Sigmoid colon (tissue), 6 donors: ENCODE measurements at regions not wholly inside any gene's neighbourhood (a gene's known extent, or its start where the extent isn't known, plus 50 kb on each side); places are given as distances from the start of the nearest gene placed in this dataset.

Experiments
- DNase-seq: peaks from one replicate; pipeline ENCODE4 v3.0.0-alpha.2; 2019
- H3K27ac ChIP-seq, 4 donors: fragments of 200-600 bp; sonication (generic); one replicate each; pipeline ENCODE4 v1.5.1; 2016 to 2019; ENCODE audit warnings: mild to moderate bottlenecking in 1 of 4
- H3K27me3 ChIP-seq, 3 donors: fragments of 200-600 bp; sonication (generic); one replicate each; pipeline ENCODE4 v1.5.1; 2019; ENCODE audit warnings: mild to moderate bottlenecking in 1 of 3
- H3K36me3 ChIP-seq, 4 donors: fragments of 200-600 bp; sonication (generic); one replicate each; pipeline ENCODE4 v1.5.1; 2016 to 2019
- H3K4me1 ChIP-seq, 4 donors: fragments of 200-600 bp; sonication (generic); one replicate each; pipeline ENCODE4 v1.5.1; 2017 to 2019
- H3K4me3 ChIP-seq, 4 donors: fragments of 200-600 bp; sonication (generic); one replicate each; pipeline ENCODE4 v1.5.1; 2017 to 2019; ENCODE audit warnings: mild to moderate bottlenecking in 2 of 4, moderate library complexity in 1 of 4
- H3K9me3 ChIP-seq, 4 donors: fragments of 200-600 bp in 3 of 4; sonication (generic) in 3 of 4; one replicate each; pipeline versions ENCODE4 v1.5.1 to v1.6.1; 2013 to 2019
- EP300 ChIP-seq, 4 donors: sonication (generic); formaldehyde crosslinking; IDR thresholded peaks; one replicate each; pipeline ENCODE4 v1.6.1; 2017; ENCODE audit warnings: antibody characterized with exemption in 4 of 4
- POLR2A ChIP-seq, 2 donors: fragments of 450-650 bp; IDR thresholded peaks; one replicate each; pipeline ENCODE4 v1.6.1; 2016; ENCODE audit warnings: antibody characterized with exemption in 2 of 2, mild to moderate bottlenecking in 2 of 2, moderate library complexity in 2 of 2
- POLR2AphosphoS5 ChIP-seq, 4 donors: sonication (generic); formaldehyde crosslinking; IDR thresholded peaks; one replicate each; pipeline ENCODE4 v1.6.1; 2017; ENCODE audit warnings: antibody characterized with exemption in 4 of 4
- WGBS, 2 donors: extraction: QIAGEN DNeasy Blood & Tissue Kit; methylation state at CpG; one replicate each; pipeline ENCODE4 v1.1.7; 2013; 5-methylcytosine and 5-hydroxymethylcytosine counted together
- intact Hi-C: fragments of 100-400 bp; cut with DNase I; formaldehyde crosslinking; loops from one replicate; pipeline ENCODE4 v1.15.1; 2023
- TF ChIP-seq, protein P1 (sequence below), 4 experiments: fragments of 450-650 bp in 3 of 4; fragments of 200-600 bp in 1 of 4; IDR thresholded peaks; one replicate each; pipeline ENCODE4 v1.5.1; 2016 to 2019; ENCODE audit warnings: antibody characterized with exemption in 4 of 4, mild to moderate bottlenecking in 3 of 4, moderate library complexity in 2 of 4
- donor health status: healthy with polysubstance abuse.
- donor health status: healthy.

GRCh38 chr3:78204977-78205376 lies 1165.1 kb downstream of the ROBO2 start:
- H3K4me1 ChIP-seq: no peaks in the 10 kb centered on the region
- TF ChIP-seq POLR2A (IDR thresholded peaks at IDR 0.05): no peak
- TF ChIP-seq EP300 (IDR thresholded peaks at IDR 0.05): no peak
- TF ChIP-seq POLR2AphosphoS5 (IDR thresholded peaks at IDR 0.05): no peak
- TF ChIP-seq, protein P1, sequence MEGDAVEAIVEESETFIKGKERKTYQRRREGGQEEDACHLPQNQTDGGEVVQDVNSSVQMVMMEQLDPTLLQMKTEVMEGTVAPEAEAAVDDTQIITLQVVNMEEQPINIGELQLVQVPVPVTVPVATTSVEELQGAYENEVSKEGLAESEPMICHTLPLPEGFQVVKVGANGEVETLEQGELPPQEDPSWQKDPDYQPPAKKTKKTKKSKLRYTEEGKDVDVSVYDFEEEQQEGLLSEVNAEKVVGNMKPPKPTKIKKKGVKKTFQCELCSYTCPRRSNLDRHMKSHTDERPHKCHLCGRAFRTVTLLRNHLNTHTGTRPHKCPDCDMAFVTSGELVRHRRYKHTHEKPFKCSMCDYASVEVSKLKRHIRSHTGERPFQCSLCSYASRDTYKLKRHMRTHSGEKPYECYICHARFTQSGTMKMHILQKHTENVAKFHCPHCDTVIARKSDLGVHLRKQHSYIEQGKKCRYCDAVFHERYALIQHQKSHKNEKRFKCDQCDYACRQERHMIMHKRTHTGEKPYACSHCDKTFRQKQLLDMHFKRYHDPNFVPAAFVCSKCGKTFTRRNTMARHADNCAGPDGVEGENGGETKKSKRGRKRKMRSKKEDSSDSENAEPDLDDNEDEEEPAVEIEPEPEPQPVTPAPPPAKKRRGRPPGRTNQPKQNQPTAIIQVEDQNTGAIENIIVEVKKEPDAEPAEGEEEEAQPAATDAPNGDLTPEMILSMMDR (IDR thresholded peaks at IDR 0.05): no peak
- DNase-seq: no peak

DNA sequence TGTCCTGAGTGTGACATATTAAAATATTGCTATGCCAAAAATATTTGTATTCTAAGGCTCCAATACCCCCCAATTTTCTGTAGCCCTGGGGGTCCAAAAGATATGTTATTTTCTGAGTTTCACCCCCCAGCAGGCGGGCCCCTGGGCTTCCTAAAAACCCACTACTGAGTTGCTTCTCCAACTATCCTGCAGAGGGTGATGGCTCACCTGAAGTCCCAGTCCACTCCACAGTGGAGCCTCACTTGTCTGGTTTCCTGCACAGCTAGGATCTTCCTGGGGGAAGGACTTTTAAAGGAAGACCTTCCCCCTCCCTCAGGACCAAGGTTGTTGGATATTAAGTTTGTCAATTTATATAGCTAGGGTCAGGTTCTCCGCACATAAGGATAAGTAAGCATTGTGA lies 1181.4 kb downstream of the ROBO2 start:
- no peaks in the 10 kb centered on the region for H3K4me1 ChIP-seq
- no peaks in the 10 kb centered on the region for H3K27me3 ChIP-seq
- 54 to 55% methylated on average over 2 of the region's 2 CpGs for WGBS, 2 donors
- DNase-seq: no peak
- intact Hi-C loops: no loop called here
- no peaks in the 10 kb centered on the region for H3K36me3 ChIP-seq
- H3K9me3 ChIP-seq: no peaks in the 10 kb centered on the region
- H3K27ac ChIP-seq: no peak overlapping the region
- no peak overlapping the region for H3K4me3 ChIP-seq
- TF ChIP-seq, protein P1 (IDR thresholded peaks at IDR 0.05): no peak
- TF ChIP-seq POLR2A (IDR thresholded peaks at IDR 0.05): no peak
- TF ChIP-seq EP300 (IDR thresholded peaks at IDR 0.05): no peak
- no peak for TF ChIP-seq POLR2AphosphoS5 (IDR thresholded peaks at IDR 0.05)

More at GRCh38 chr3:78204977-78205376, 1165.1 kb downstream of the ROBO2 start:
- Histone ChIP-seq H3K9me3 (no peaks in the 10 kb centered on the region), H3K27ac (no peak overlapping the region), H3K4me3 (no peak overlapping the region), H3K36me3 (no peaks in the 10 kb centered on the region), H3K27me3 (no peaks in the 10 kb centered on the region)
- 42 to 56% methylated on average over 5 of the region's 5 CpGs for WGBS, 2 donors
- intact Hi-C loops: no loop called here

DNA sequence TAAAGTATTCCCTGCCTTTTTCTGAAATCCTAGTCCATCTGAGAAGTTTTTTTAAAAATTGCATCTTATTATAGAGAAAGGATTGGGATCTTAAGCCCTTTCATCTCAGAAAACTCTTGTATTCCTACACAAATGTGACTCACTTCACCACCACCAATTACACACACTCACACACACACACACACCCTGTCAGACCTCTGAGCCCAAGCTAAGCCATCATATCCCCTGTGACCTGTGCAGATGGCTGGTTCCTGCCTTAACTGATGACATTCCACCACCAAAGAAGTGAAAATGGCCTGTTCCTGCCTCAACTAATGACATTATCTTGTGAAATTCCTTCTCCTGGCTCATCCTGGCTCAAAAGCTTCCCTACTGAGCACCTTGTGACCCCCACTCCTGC lies 1181.9 kb downstream of the ROBO2 start:
- Histone ChIP-seq H3K4me1 (no peaks in the 10 kb centered on the region), H3K4me3 (no peak overlapping the region), H3K27me3 (no peaks in the 10 kb centered on the region), H3K9me3 (no peaks in the 10 kb centered on the region), H3K36me3 (no peaks in the 10 kb centered on the region), H3K27ac (no peak overlapping the region)
- TF ChIP-seq, protein P1 (IDR thresholded peaks at IDR 0.05): no peak
- no peak for TF ChIP-seq POLR2A (IDR thresholded peaks at IDR 0.05)
- TF ChIP-seq EP300 (IDR thresholded peaks at IDR 0.05): no peak
- no peak for TF ChIP-seq POLR2AphosphoS5 (IDR thresholded peaks at IDR 0.05)
- intact Hi-C loops: no loop called here
- no peak for DNase-seq

GRCh38 chr3:78235841-78236240 lies 1195.9 kb downstream of the ROBO2 start:
- DNase-seq: no peak
- intact Hi-C loops: no loop called here
- Histone ChIP-seq H3K9me3 (peaks cover 0 to 4% (median 0%) of the 10 kb centered on the region in 4 donors), H3K27me3 (no peaks in the 10 kb centered on the region), H3K4me3 (no peak overlapping the region), H3K36me3 (no peaks in the 10 kb centered on the region), H3K27ac (no peak overlapping the region), H3K4me1 (no peaks in the 10 kb centered on the region)
- TF ChIP-seq EP300 (IDR thresholded peaks at IDR 0.05) (no peak), POLR2AphosphoS5 (IDR thresholded peaks at IDR 0.05) (no peak), POLR2A (IDR thresholded peaks at IDR 0.05) (no peak)
- TF ChIP-seq, protein P1 (IDR thresholded peaks at IDR 0.05): no peak

DNA sequence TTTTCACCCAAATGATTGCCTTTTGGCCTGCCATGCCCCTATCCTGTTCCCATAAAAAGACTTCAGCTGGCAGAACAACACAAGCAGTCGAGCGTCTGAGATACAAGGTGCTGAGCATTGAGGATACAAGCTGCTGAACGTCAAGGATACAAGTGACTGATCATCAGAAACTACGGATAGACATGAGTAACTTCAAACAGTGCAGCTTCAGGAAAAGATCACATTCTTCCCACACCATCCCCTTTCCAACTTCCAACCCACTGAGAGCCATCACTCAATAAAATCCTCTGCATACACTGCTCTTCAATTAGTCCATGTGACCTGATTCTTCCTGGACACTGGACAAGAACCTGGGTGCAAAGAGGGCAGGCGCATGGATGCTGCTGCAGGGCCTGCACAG lies 1198.9 kb downstream of the ROBO2 start:
- intact Hi-C loops: no loop called here
- H3K4me3 ChIP-seq: no peak overlapping the region
- TF ChIP-seq EP300 (IDR thresholded peaks at IDR 0.05) (no peak), POLR2A (IDR thresholded peaks at IDR 0.05) (no peak), POLR2AphosphoS5 (IDR thresholded peaks at IDR 0.05) (no peak)
- TF ChIP-seq, protein P1 (IDR thresholded peaks at IDR 0.05): no peak
- no peak for DNase-seq
- 87 to 88% methylated on average over 5 of the region's 5 CpGs for WGBS, 2 donors
- no peaks in the 10 kb centered on the region for H3K4me1 ChIP-seq
- H3K27ac ChIP-seq: no peak overlapping the region
- H3K36me3 ChIP-seq: no peaks in the 10 kb centered on the region
- H3K27me3 ChIP-seq: no peaks in the 10 kb centered on the region
- peaks cover 0 to 5% (median 0%) of the 10 kb centered on the region in 4 donors for H3K9me3 ChIP-seq
